ENCODE measurements at regions not wholly inside any gene's neighbourhood (a gene's known extent, or its start where the extent isn't known, plus 50 kb on each side); places are given as distances from the start of the nearest gene placed in this dataset.

GRCh38 chr10:117638200-117638599 lies 95.7 kb downstream of the EMX2 start:
- TF ChIP-seq EZH2 (IDR thresholded peaks at IDR 0.05) (no peak), FOXP2 (optimal IDR thresholded peaks at IDR 0.05; ENCODE audit: control extremely low read depth, extremely low read length, insufficient read depth) (no peak)
